WTC11 (cell line): ENCODE measurements at regions not wholly inside any gene's neighbourhood (a gene's known extent, or its start where the extent isn't known, plus 50 kb on each side); places are given as distances from the start of the nearest gene placed in this dataset.

ENCODE experiments used
- ATAC-seq: fragments of 200-7000 bp; cut with Tn5 transposase; 2 replicates; pipeline ENCODE4 v1.10.0; 2021; ENCODE audit warnings: mild to moderate bottlenecking, moderate library complexity
- CTCF ChIA-PET: fragments of 300-600 bp; sonication (Branson Sonifier 250); formaldehyde crosslinking; loops from one replicate; lab custom pipeline; 2021; ENCODE audit warnings: antibody characterized with exemption; lab: Charles Lee
- POLR2A ChIA-PET: fragments of 350-600 bp; sonication (Branson Sonifier 250); formaldehyde crosslinking; loops from one replicate; lab custom pipeline; 2021; ENCODE audit warnings: antibody characterized with exemption; lab: Charles Lee
- DNase-seq: peaks from one replicate; pipeline ENCODE4 v3.0.0; 2021; ENCODE audit warnings: low spot score
- H3K27ac Mint-ChIP-seq: 2 replicates; pipeline ENCODE4 v1.8.0; 2021; ENCODE audit warnings: mixed read lengths
- H3K27me3 Mint-ChIP-seq: 2 replicates; pipeline ENCODE4 v1.8.0; 2021; ENCODE audit warnings: low read depth, mild to moderate bottlenecking, moderate library complexity, mixed read lengths
- H3K36me3 Mint-ChIP-seq: 2 replicates; pipeline ENCODE4 v1.8.0; 2021; ENCODE audit warnings: mixed read lengths
- H3K4me1 Mint-ChIP-seq: 2 replicates; pipeline ENCODE4 v1.8.0; 2022; ENCODE audit warnings: mixed read lengths
- H3K4me3 Mint-ChIP-seq: 2 replicates; pipeline ENCODE4 v1.8.0; 2021; ENCODE audit warnings: mild to moderate bottlenecking, moderate library complexity, mixed read lengths
- H3K9me3 Mint-ChIP-seq: 2 replicates; pipeline ENCODE4 v1.8.0; 2021; ENCODE audit warnings: mixed read lengths
- ATF3 ChIP-seq: sonication (generic); formaldehyde crosslinking; conservative IDR thresholded peaks from 2 replicates; pipeline ENCODE4 v1.8.1; 2022; ENCODE audit warnings: mild to moderate bottlenecking, missing genetic modification reagents
- CREM ChIP-seq: sonication (generic); formaldehyde crosslinking; IDR thresholded peaks from 2 replicates; pipeline ENCODE4 v1.8.1; 2022; ENCODE audit warnings: mild to moderate bottlenecking, missing genetic modification reagents, moderate library complexity
- E2F1 ChIP-seq: sonication (generic); formaldehyde crosslinking; IDR thresholded peaks from 2 replicates; pipeline ENCODE4 v1.8.0; 2022; ENCODE audit warnings: mild to moderate bottlenecking, missing genetic modification reagents
- EMX1 ChIP-seq: fragments of 250-450 bp; sonication (Bioruptor Pico); IDR thresholded peaks from 2 replicates; pipeline ENCODE4 v1.8.0; 2021; ENCODE audit warnings: mild to moderate bottlenecking
- ETV6 ChIP-seq: sonication (generic); formaldehyde crosslinking; IDR thresholded peaks from 2 replicates; pipeline ENCODE4 v1.8.1; 2022; ENCODE audit warnings: mild to moderate bottlenecking, missing genetic modification reagents
- FOXK1 ChIP-seq: sonication (generic); formaldehyde crosslinking; IDR thresholded peaks from 2 replicates; pipeline ENCODE4 v1.8.0; 2022; ENCODE audit warnings: mild to moderate bottlenecking, moderate library complexity, missing genetic modification reagents
- HMGA2 ChIP-seq: fragments of 250-450 bp; sonication (Bioruptor Pico); IDR thresholded peaks from 2 replicates; pipeline ENCODE4 v1.4.0; 2021; ENCODE audit warnings: mild to moderate bottlenecking, moderate library complexity
- IRF1 ChIP-seq: sonication (generic); formaldehyde crosslinking; IDR thresholded peaks from 2 replicates; pipeline ENCODE4 v1.8.0; 2023; ENCODE audit warnings: missing genetic modification reagents
- MLX ChIP-seq: sonication (generic); formaldehyde crosslinking; IDR thresholded peaks from 2 replicates; pipeline ENCODE4 v1.8.1; 2023; ENCODE audit warnings: mild to moderate bottlenecking, missing genetic modification reagents, moderate library complexity
- NFE2L1 ChIP-seq: sonication (generic); formaldehyde crosslinking; IDR thresholded peaks from 2 replicates; pipeline ENCODE4 v1.8.1; 2023; ENCODE audit warnings: missing genetic modification reagents
- NR3C1 ChIP-seq: sonication (generic); formaldehyde crosslinking; conservative IDR thresholded peaks from 2 replicates; pipeline ENCODE4 v1.8.1; 2023; ENCODE audit warnings: low read depth, mild to moderate bottlenecking, missing genetic modification reagents
- PRRX2 ChIP-seq: fragments of 250-450 bp; sonication (Bioruptor Pico); IDR thresholded peaks from 2 replicates; pipeline ENCODE4 v1.8.0; 2021; ENCODE audit warnings: mild to moderate bottlenecking
- RELA ChIP-seq: sonication (generic); formaldehyde crosslinking; IDR thresholded peaks from 2 replicates; pipeline ENCODE4 v1.8.1; 2022; ENCODE audit warnings: missing genetic modification reagents, mild to moderate bottlenecking, borderline replicate concordance
- RORB ChIP-seq: fragments of 250-450 bp; sonication (Bioruptor Pico); IDR thresholded peaks from 2 replicates; pipeline ENCODE4 v1.9.0; 2021; ENCODE audit warnings: mild to moderate bottlenecking
- SMAD4 ChIP-seq: sonication (generic); formaldehyde crosslinking; IDR thresholded peaks from 2 replicates; pipeline ENCODE4 v1.8.0; 2022; ENCODE audit warnings: mild to moderate bottlenecking, missing genetic modification reagents
- STAT6 ChIP-seq: sonication (generic); formaldehyde crosslinking; conservative IDR thresholded peaks from 2 replicates; pipeline ENCODE4 v1.8.1; 2023; ENCODE audit warnings: mild to moderate bottlenecking, low read depth, missing genetic modification reagents, moderate library complexity
- TEAD1 ChIP-seq: sonication (generic); formaldehyde crosslinking; IDR thresholded peaks from 2 replicates; pipeline ENCODE4 v1.8.0; 2022; ENCODE audit warnings: mild to moderate bottlenecking, missing genetic modification reagents
- ZBTB43 ChIP-seq: sonication (generic); formaldehyde crosslinking; IDR thresholded peaks from 2 replicates; pipeline ENCODE4 v1.8.1; 2023; ENCODE audit warnings: mild to moderate bottlenecking, missing genetic modification reagents
- ZNF219 ChIP-seq: sonication (generic); formaldehyde crosslinking; IDR thresholded peaks from 2 replicates; pipeline ENCODE4 v1.8.0; 2023; ENCODE audit warnings: missing genetic modification reagents, mild to moderate bottlenecking, borderline replicate concordance
- ZNF416 ChIP-seq: fragments of 250-450 bp; sonication (Bioruptor Pico); IDR thresholded peaks from 2 replicates; pipeline ENCODE4 v1.9.0; 2021; ENCODE audit warnings: mild to moderate bottlenecking, inconsistent platforms
- ZNF425 ChIP-seq: fragments of 250-450 bp; sonication (Bioruptor Pico); conservative IDR thresholded peaks from 2 replicates; pipeline ENCODE4 v1.9.0; 2021; ENCODE audit warnings: mild to moderate bottlenecking
- ZNF512 ChIP-seq: sonication (generic); formaldehyde crosslinking; IDR thresholded peaks from 2 replicates; pipeline ENCODE4 v1.8.1; 2022; ENCODE audit warnings: missing genetic modification reagents, borderline replicate concordance

- ChIA-PET CTCF (interaction anchor here (1.1 to 3.0 kb wide), 2 partner anchors 49 to 73 kb away, joined by 3 to 13 read pairs; no protein-coding TSS in a partner anchor), POLR2A (no interaction called here)
- H3K4me1 Mint-ChIP-seq, result peaks cover 7% of the 10 kb centered on the region
- peaks cover 4% of the 10 kb centered on the region; the same call in 1 of the 2 replicates for H3K27me3 Mint-ChIP-seq
- no peak overlapping the region for H3K4me3 Mint-ChIP-seq
- no peak for TF ChIP-seq RORB (CRISPR knock-in tag)
- no peak for TF ChIP-seq ETV6 (CRISPR knock-in tag)
- no peak for TF ChIP-seq ATF3 (CRISPR knock-in tag)
- TF ChIP-seq IRF1, result no peak
- no peak for TF ChIP-seq ZBTB43 (CRISPR knock-in tag)
- no peak for TF ChIP-seq E2F1 (CRISPR knock-in tag)
- TF ChIP-seq TEAD1, result no peak
- no peak for TF ChIP-seq RELA (CRISPR knock-in tag)
- no peak for TF ChIP-seq NR3C1 (CRISPR knock-in tag)
- TF ChIP-seq HMGA2, result no peak
- no peak for TF ChIP-seq MLX (CRISPR knock-in tag)
- TF ChIP-seq ZNF219 (CRISPR knock-in tag), result no peak
- no peak for TF ChIP-seq EMX1 (CRISPR knock-in tag)
- no peak for TF ChIP-seq ZNF416 (CRISPR knock-in tag)
- no peak for TF ChIP-seq NFE2L1 (CRISPR knock-in tag)
- TF ChIP-seq ZNF425, result no peak
- TF ChIP-seq SMAD4 (CRISPR knock-in tag), result no peak
- no peak for DNase-seq
- no peak overlapping the region for H3K27ac Mint-ChIP-seq
- H3K9me3 Mint-ChIP-seq, result peaks cover 41% of the 10 kb centered on the region
- peaks cover 15% of the 10 kb centered on the region for H3K36me3 Mint-ChIP-seq
- ATAC-seq, result no peak
Measured at GRCh38 chr10:120998251-120998650, 147.1 kb downstream of the WDR11 start.

- H3K27ac Mint-ChIP-seq, result no peak overlapping the region
- DNase-seq, result no peak
- no peak overlapping the region for H3K4me3 Mint-ChIP-seq
- no peak for ATAC-seq
- H3K27me3 Mint-ChIP-seq, result peaks cover 4% of the 10 kb centered on the region; the same call in 1 of the 2 replicates
- CTCF ChIA-PET, result interaction anchor here (1.1 to 3.0 kb wide), 2 partner anchors 50 to 72 kb away, joined by 3 to 13 read pairs; no protein-coding TSS in a partner anchor
- POLR2A ChIA-PET, result no interaction called here
- peaks cover 7% of the 10 kb centered on the region for H3K4me1 Mint-ChIP-seq
- peaks cover 13% of the 10 kb centered on the region for H3K36me3 Mint-ChIP-seq
- H3K9me3 Mint-ChIP-seq, result peaks cover 41% of the 10 kb centered on the region
- no peak for TF ChIP-seq STAT6
- no peak for TF ChIP-seq CREM (CRISPR knock-in tag)
- no peak for TF ChIP-seq NFE2L1 (CRISPR knock-in tag)
- no peak for TF ChIP-seq FOXK1 (CRISPR knock-in tag)
- TF ChIP-seq RORB (CRISPR knock-in tag), result no peak
- no peak for TF ChIP-seq ZNF512 (CRISPR knock-in tag)
- no peak for TF ChIP-seq PRRX2
Measured at GRCh38 chr10:120998782-120999285, 147.7 kb downstream of the WDR11 start.
